DND-41 (cell line): ENCODE measurements at regions not wholly inside any gene's neighbourhood (a gene's known extent, or its start where the extent isn't known, plus 50 kb on each side); places are given as distances from the start of the nearest gene placed in this dataset.

Experiments
- CTCF ChIP-seq: IDR thresholded peaks from 2 replicates; pipeline ENCODE4 v1.5.1; 2012; ENCODE audit warnings: borderline replicate concordance, low read length, moderate library complexity, mild to moderate bottlenecking; ENCODE audit not compliant: poor library complexity, severe bottlenecking; ENCODE audit errors: extremely low read depth
- EZH2 ChIP-seq: IDR thresholded peaks from 3 replicates; pipeline ENCODE4 v1.6.1; 2012; ENCODE audit warnings: borderline replicate concordance, low read depth, mild to moderate bottlenecking, moderate library complexity, low read length, inconsistent platforms; ENCODE audit not compliant: severe bottlenecking

DNA sequence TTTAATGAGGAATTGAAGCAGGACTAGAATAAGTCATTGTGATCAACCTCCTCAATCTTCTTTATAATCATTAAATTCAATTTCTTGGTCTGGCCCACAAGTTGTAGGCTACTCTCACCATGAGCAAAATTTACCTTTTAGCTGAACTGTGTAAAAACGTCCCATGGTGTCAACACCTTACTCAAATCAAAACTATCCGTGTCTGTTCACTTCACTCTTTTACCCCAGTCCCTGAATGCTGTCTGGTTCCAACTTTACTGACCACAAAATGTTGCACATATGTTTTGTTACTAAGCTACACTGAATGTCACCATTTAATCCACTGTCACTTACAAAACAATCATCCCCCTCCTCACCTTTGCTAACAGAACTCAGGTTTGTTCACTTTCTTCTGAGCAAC lies 951.6 kb upstream of the SLC39A10 start:
- TF ChIP-seq CTCF (no peak), EZH2 (no peak)
